ENCODE measurements at regions not wholly inside any gene's neighbourhood (a gene's known extent, or its start where the extent isn't known, plus 50 kb on each side); places are given as distances from the start of the nearest gene placed in this dataset.

- TF ChIP-seq CTCF (IDR thresholded peaks at IDR 0.05): no peak
- no peak for TF ChIP-seq POLR2A (IDR thresholded peaks at IDR 0.05)
Observed at GRCh38 chr13:105764486-105764885, 771.0 kb downstream of the EFNB2 start.
